HFF-Myc (cell line): ENCODE measurements at regions not wholly inside any gene's neighbourhood (a gene's known extent, or its start where the extent isn't known, plus 50 kb on each side); places are given as distances from the start of the nearest gene placed in this dataset.

ENCODE experiments used
- DNase-seq: peaks from one replicate; pipeline ENCODE4 v3.0.0-alpha.2; 2011; ENCODE audit warnings: low read depth; ENCODE audit errors: extremely low read depth
- H3K4me3 ChIP-seq: replicated peaks from 2 replicates; pipeline ENCODE4 v1.5.1; 2011; ENCODE audit warnings: low read depth, mild to moderate bottlenecking, control low read depth, low read length
- TF ChIP-seq, protein P1 (sequence below): IDR thresholded peaks from 2 replicates; pipeline ENCODE4 v1.5.1; 2012; ENCODE audit warnings: mild to moderate bottlenecking, low read depth, low read length, control low read depth; ENCODE audit errors: missing control alignments

DNA sequence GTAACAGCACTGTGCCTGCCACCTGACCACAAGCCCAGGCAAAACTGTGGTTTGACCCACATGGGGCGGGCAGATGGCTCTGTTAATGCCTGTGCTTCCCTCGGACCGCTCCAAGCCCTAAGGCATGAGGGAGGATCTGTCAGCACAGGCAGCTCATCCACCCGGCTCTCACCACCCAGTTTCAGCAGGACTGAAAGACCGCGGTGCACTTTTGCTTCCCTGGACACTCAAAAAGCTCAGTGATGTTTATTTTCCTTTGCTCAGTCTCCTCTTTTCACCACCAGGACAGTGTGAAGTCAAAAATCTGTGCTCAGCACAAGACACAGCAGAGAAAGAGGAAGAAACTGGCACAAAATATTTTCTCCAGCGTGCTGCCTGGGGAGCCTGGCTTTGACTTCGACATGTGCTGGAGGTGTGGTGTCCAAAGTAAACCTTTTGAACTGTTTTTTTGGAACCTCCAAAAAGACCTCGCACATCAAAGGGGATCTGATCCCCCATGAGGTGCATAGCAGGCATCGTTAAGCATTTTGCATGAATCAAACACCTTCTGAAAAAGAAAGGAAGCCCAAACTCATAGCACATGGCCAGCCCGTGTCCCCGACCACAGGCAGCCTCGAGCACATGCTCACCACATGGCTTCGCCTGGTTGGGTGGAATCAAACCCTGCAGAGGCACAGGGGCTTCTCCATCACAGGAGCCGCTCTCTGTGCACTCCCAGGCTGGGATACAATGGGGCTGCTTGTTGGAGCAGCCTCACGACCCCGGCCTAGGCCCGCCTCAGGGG, 441.7 kb upstream of the JARID2 start:
- no peak overlapping the region for H3K4me3 ChIP-seq
- TF ChIP-seq, protein P1, sequence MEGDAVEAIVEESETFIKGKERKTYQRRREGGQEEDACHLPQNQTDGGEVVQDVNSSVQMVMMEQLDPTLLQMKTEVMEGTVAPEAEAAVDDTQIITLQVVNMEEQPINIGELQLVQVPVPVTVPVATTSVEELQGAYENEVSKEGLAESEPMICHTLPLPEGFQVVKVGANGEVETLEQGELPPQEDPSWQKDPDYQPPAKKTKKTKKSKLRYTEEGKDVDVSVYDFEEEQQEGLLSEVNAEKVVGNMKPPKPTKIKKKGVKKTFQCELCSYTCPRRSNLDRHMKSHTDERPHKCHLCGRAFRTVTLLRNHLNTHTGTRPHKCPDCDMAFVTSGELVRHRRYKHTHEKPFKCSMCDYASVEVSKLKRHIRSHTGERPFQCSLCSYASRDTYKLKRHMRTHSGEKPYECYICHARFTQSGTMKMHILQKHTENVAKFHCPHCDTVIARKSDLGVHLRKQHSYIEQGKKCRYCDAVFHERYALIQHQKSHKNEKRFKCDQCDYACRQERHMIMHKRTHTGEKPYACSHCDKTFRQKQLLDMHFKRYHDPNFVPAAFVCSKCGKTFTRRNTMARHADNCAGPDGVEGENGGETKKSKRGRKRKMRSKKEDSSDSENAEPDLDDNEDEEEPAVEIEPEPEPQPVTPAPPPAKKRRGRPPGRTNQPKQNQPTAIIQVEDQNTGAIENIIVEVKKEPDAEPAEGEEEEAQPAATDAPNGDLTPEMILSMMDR, result no peak
- no peak for DNase-seq

DNA sequence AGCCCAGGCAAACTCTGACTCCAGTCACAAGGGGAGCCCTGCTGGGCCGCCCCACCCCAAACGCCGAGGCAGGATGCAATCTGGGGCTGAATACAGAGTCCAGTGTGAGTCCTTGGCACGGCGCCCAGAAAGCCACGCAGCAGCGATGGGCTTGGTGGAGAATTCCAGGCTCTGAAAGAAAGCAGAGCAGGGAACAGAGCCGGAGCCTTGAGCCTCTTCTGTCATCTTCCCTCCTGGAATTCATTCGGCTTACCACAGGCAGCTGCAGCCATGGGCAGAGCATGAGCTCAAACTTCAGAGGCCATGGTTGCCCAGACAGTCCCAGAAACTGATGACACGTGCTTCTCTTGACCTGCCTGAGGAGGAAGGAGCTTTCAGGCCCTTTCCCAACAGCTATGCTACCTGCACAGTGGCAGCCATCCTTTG, 441.1 kb upstream of the JARID2 start:
- DNase-seq, result no peak
- TF ChIP-seq, protein P1, result no peak
- H3K4me3 ChIP-seq, result no peak overlapping the region

DNA sequence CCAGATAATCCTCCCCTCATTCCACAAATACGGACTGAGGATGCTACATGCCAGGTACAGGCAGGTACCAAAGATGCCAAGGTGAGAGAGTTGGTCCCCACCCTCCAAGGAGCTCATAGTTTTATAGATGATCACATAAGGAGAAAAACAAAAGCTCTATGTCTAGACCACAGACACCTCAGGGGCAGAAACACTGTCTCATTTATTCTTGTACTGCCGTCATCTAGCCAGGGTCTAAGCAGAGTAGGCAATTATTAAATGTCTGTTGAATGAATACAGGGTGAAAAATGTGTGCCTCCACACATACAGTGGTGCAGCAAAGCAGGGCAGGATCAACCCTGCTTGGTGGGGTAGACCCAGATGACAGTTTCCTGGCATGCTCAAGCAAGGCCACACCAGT, 439.8 kb upstream of the JARID2 start:
- TF ChIP-seq, protein P1, result no peak
- no peak overlapping the region for H3K4me3 ChIP-seq
- DNase-seq, result no peak

DNA sequence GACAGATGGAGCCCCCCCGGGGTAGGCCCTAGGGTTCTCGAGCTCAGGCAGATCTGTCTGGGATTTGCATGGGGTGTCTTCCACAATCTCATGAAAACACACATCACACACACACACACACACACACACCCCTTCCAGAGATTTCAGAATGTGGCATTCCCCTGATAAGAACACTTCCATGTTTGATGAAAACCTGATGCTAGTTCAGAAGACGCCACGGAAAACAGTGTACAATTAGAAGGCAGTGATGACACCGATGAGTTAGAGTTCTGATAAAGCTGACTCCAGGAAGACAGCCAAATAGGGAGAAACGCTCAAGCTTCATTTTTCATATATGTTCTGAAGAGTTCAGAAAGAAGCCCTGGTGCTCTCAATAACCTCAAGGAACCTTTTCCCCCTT, 438.7 kb upstream of the JARID2 start:
- TF ChIP-seq, protein P1, result no peak
- DNase-seq, result no peak
- no peak overlapping the region for H3K4me3 ChIP-seq

DNA sequence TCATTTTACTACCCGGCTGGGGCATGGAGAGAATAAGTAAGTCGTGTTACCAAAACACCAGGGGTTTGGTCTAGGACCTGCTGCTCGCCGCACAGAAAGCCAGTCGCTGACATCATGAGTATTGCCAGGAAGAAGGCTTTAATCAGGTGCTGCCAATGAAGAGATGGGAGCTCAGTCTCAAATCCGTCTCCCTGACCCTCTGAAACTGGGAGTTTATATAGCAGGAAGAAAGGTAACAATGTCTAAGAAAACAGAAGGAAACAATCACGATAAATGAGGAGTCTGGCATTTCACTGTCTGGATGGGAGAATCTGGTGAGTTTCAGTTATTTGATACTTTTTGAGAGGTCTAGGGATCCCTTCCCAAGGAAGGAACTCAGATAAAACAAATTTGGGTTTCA, 437.9 kb upstream of the JARID2 start:
- TF ChIP-seq, protein P1, result no peak
- no peak overlapping the region for H3K4me3 ChIP-seq
- DNase-seq, result no peak

DNA sequence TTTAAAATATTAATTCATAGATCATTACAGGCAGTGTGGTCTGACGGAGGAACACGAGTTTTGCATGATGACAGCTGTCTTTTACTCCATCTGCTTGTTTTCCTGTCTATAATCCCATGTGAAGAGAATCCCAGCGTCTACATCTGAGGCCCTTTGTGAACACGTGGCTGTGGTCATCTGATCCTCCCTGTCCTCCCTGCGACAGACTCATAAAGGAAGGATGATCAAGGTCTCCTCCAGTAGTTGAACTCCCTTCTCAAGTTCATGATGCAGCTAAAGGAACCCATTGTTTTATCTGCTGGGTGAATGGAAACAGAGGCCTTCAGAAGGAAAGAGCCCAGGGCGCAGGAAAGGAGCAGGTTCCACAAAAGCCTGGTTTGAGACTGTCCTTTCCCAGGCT, 435.8 kb upstream of the JARID2 start:
- no peak overlapping the region for H3K4me3 ChIP-seq
- TF ChIP-seq, protein P1, result no peak
- DNase-seq, result no peak
